Spleen (tissue), 11 donors: ENCODE measurements at regions not wholly inside any gene's neighbourhood (a gene's known extent, or its start where the extent isn't known, plus 50 kb on each side); places are given as distances from the start of the nearest gene placed in this dataset.

Experiments used
- DNase-seq: peaks from one replicate; pipeline ENCODE4 v3.0.0-alpha.2; 2020
- H3K27ac ChIP-seq, 8 donors: fragments of 200-600 bp; sonication (generic) in 7 of 8; 1 replicate in 4 of 8; 2 replicates in 4 of 8; pipeline versions ENCODE4 v1.5.0 to v1.8.0; 2016 to 2021; ENCODE audit warnings: inconsistent platforms in 4 of 8, mild to moderate bottlenecking in 4 of 8, moderate library complexity in 1 of 8
- H3K27me3 ChIP-seq, 7 donors: fragments of 200-600 bp; sonication (generic) in 6 of 7; replicated peaks in 1 of 7; 1 replicate in 4 of 7; 2 replicates in 3 of 7; pipeline versions ENCODE4 v1.5.0 to v1.8.0; 2016 to 2021; ENCODE audit warnings: inconsistent platforms in 3 of 7, mild to moderate bottlenecking in 1 of 7
- H3K36me3 ChIP-seq, 6 donors: fragments of 200-600 bp; sonication (generic) in 5 of 6; 1 replicate in 4 of 6; 2 replicates in 2 of 6; pipeline versions ENCODE4 v1.5.0 to v1.8.0; 2016 to 2021; ENCODE audit warnings: inconsistent platforms in 2 of 6
- H3K4me1 ChIP-seq, 6 donors: fragments of 200-600 bp; sonication (generic) in 5 of 6; 1 replicate in 3 of 6; 2 replicates in 3 of 6; pipeline versions ENCODE4 v1.5.0 to v1.8.0; 2016 to 2021; ENCODE audit warnings: inconsistent platforms in 3 of 6
- H3K4me3 ChIP-seq, 8 donors: fragments of 200-600 bp; sonication (generic) in 7 of 8; 1 replicate in 4 of 8; 2 replicates in 4 of 8; pipeline versions ENCODE4 v1.5.0 to v1.8.0; 2016 to 2021; ENCODE audit warnings: inconsistent platforms in 4 of 8, mild to moderate bottlenecking in 4 of 8, moderate library complexity in 2 of 8
- H3K9me3 ChIP-seq, 8 donors: fragments of 200-600 bp; sonication (generic) in 7 of 8; 1 replicate in 4 of 8; 2 replicates in 4 of 8; pipeline versions ENCODE4 v1.5.0 to v1.8.0; 2016 to 2021; ENCODE audit warnings: inconsistent platforms in 4 of 8
- POLR2A ChIP-seq, 3 donors: fragments of 450-650 bp; IDR thresholded peaks; one replicate each; pipeline ENCODE4 v1.5.1; 2017; ENCODE audit warnings: antibody characterized with exemption in 3 of 3, mild to moderate bottlenecking in 1 of 3
- POLR2AphosphoS5 ChIP-seq, 3 donors: sonication (generic); formaldehyde crosslinking; IDR thresholded peaks; one replicate each; pipeline ENCODE4 v1.5.1; 2017; ENCODE audit warnings: antibody characterized with exemption in 3 of 3
- WGBS, 5 donors: extraction: QIAGEN DNeasy Blood & Tissue Kit in 3 of 5; methylation state at CpG; one replicate each; pipeline versions ENCODE4 v1.1.5 to v1.1.7; 2013 to 2018; 5-methylcytosine and 5-hydroxymethylcytosine counted together
- intact Hi-C: fragments of 100-400 bp; cut with DNase I; formaldehyde crosslinking; loops from one replicate; pipeline ENCODE4 v1.15.0; 2023; ENCODE audit warnings: low total_unique reads
- TF ChIP-seq, protein P1 (sequence below), 11 experiments: fragments of 200-600 bp in 7 of 11; fragments of 450-650 bp in 4 of 11; sonication (generic) in 4 of 11; IDR thresholded peaks in 8 of 11; conservative IDR thresholded peaks in 3 of 11; 1 replicate in 7 of 11; 2 replicates in 4 of 11; pipeline versions ENCODE4 v1.4.0 to v1.8.0; 2016 to 2021; ENCODE audit warnings: antibody characterized with exemption in 11 of 11, inconsistent platforms in 4 of 11, mild to moderate bottlenecking in 1 of 11
- donor health status: healthy with polysubstance abuse.
- donor health status: DM: no; HTN: no; CAD: no; lungs with moderate emphysema.
- donor health status: DM: no; HTN: no; CAD: no.
- donor health status: Bipolar disorder and iron deficiency.
- donor health status: healthy.
- donor health status: DM: no; HTN: no; CAD: no.
- donor health status: DM: yes; HTN: yes; CAD: no.

DNA sequence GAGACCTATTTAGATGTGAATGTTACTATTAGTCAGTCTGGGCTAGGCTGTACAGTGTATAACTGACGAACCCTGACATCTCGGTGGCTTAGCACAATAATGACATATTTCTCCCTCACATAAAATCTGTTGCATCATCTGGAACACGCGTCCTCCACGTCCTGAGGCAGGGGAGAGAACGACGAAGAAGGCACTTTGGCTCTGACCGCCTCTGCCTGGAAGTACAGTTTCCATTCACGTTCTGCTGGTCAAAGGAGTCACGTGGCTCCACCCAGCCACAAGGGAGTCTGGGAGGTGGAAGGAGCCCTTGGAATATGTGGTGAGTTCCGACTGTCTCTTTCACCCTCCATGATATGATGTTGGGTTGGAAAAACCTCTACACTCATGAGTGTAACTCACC lies 55.1 kb upstream of the CD82 start:
- Histone ChIP-seq H3K9me3 (peaks cover 0 to 9% (median 3%) of the 10 kb centered on the region in 8 donors), H3K27ac (no peak overlapping the region), H3K36me3 (no peaks in the 10 kb centered on the region), H3K4me1 (no peaks in the 10 kb centered on the region), H3K4me3 (no peak overlapping the region), H3K27me3 (peaks cover 0 to 5% (median 0%) of the 10 kb centered on the region in 7 donors)
- DNase-seq = no peak
- TF ChIP-seq, protein P1, sequence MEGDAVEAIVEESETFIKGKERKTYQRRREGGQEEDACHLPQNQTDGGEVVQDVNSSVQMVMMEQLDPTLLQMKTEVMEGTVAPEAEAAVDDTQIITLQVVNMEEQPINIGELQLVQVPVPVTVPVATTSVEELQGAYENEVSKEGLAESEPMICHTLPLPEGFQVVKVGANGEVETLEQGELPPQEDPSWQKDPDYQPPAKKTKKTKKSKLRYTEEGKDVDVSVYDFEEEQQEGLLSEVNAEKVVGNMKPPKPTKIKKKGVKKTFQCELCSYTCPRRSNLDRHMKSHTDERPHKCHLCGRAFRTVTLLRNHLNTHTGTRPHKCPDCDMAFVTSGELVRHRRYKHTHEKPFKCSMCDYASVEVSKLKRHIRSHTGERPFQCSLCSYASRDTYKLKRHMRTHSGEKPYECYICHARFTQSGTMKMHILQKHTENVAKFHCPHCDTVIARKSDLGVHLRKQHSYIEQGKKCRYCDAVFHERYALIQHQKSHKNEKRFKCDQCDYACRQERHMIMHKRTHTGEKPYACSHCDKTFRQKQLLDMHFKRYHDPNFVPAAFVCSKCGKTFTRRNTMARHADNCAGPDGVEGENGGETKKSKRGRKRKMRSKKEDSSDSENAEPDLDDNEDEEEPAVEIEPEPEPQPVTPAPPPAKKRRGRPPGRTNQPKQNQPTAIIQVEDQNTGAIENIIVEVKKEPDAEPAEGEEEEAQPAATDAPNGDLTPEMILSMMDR (IDR thresholded peaks at IDR 0.05 in 8 of 11, conservative IDR thresholded peaks at IDR 0.05 in 3 of 11) = no peak
- TF ChIP-seq POLR2A (IDR thresholded peaks at IDR 0.05) (no peak), POLR2AphosphoS5 (IDR thresholded peaks at IDR 0.05) (no peak)
- intact Hi-C loops = no loop called here
- 78 to 93% (median 83%) methylated on average over 11 of the region's 11 CpGs for WGBS, 5 donors

DNA sequence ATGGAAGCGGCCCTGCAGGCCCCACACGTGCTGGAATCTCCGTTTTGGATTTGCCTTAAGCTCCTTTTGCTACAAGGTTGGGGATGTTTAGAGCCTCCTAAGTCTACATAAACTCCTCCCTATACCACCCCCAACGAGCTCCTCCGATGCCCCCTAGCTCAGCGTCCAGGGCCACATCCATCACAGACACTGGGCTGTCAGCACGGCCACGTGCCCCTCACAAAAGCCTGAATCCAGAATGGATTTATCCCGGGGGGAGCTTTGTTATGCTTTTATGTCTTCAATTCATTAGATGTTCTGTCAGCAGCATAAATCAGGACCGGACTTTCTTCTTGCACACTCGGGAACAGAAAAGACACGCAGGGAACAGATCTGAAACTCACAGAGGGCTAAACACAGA lies 52.6 kb upstream of the CD82 start:
- DNase-seq = no peak
- TF ChIP-seq, protein P1 (IDR thresholded peaks at IDR 0.05 in 8 of 11, conservative IDR thresholded peaks at IDR 0.05 in 3 of 11) = no peak
- intact Hi-C loops = no loop called here
- Histone ChIP-seq H3K4me3 (no peak overlapping the region), H3K27ac (no peak overlapping the region), H3K4me1 (no peaks in the 10 kb centered on the region), H3K9me3 (peaks cover 0 to 1% (median 0%) of the 10 kb centered on the region in 8 donors), H3K27me3 (peaks cover 0 to 3% (median 0%) of the 10 kb centered on the region in 7 donors), H3K36me3 (no peaks in the 10 kb centered on the region)
- WGBS, 5 donors = 62 to 76% (median 72%) methylated on average over 12 of the region's 12 CpGs

DNA sequence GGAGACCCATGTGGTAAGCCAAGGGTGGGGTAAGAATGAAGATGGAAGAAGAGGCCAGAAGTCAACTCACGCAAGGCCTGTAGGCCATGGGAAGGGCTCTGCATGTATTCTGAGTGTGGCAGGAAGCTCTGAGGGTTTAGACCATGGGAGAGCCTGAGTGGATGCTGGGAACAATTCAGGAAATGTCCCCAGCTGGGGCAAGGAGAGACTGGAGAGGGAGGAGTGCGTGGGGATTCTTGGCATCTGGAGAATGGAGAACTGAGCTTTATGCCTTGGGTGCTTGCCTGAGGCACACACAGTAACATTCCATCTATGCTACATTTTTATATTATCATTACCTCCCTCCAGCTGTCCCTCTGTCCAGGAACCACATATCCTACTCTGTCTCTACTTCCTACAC lies 50.4 kb upstream of the CD82 start:
- H3K27me3 ChIP-seq = peaks cover 0 to 9% (median 0%) of the 10 kb centered on the region in 7 donors
- H3K4me3 ChIP-seq = no peak overlapping the region
- intact Hi-C loops = no loop called here
- DNase-seq = peak; percentile 31
- TF ChIP-seq, protein P1 (IDR thresholded peaks at IDR 0.05 in 8 of 11, conservative IDR thresholded peaks at IDR 0.05 in 3 of 11) = no peak
- TF ChIP-seq POLR2A (IDR thresholded peaks at IDR 0.05) (no peak), POLR2AphosphoS5 (IDR thresholded peaks at IDR 0.05) (no peak)
- H3K27ac ChIP-seq = no peak overlapping the region
- H3K9me3 ChIP-seq = no peaks in the 10 kb centered on the region
- no peaks in the 10 kb centered on the region for H3K4me1 ChIP-seq
- no peaks in the 10 kb centered on the region for H3K36me3 ChIP-seq
- WGBS, 5 donors = 71 to 96% (median 79%) methylated on average over 2 of the region's 2 CpGs
